RWPE1 (cell line): ENCODE measurements at regions not wholly inside any gene's neighbourhood (a gene's known extent, or its start where the extent isn't known, plus 50 kb on each side); places are given as distances from the start of the nearest gene placed in this dataset.
"Not testable (repeated sequence)": the region's sequence is repeated elsewhere in the genome, so short reads cannot be mapped to it uniquely, and the experiment has no call there.

Experiments
- CTCF ChIA-PET: fragments of 350-600 bp; sonication (Branson Sonifier 250); formaldehyde crosslinking; extraction: SDS; loops from one replicate; lab custom pipeline; 2021; lab: Yijun Ruan, JAX
- POLR2A ChIA-PET: fragments of 400-600 bp; formaldehyde crosslinking; extraction: SDS; loops from one replicate; lab custom pipeline; 2020; ENCODE audit warnings: antibody characterized with exemption; ENCODE audit not compliant: low non-redundant PET; lab: Yijun Ruan, JAX
- DNase-seq: peaks from one replicate; pipeline ENCODE4 v3.0.0; 2012; ENCODE audit warnings: low spot score
- H3K27ac ChIP-seq: fragments of 450-650 bp; 2 replicates; pipeline ENCODE4 v1.5.1; 2017
- TF ChIP-seq, protein P1 (sequence below): fragments of 450-650 bp; conservative IDR thresholded peaks from 2 replicates; pipeline ENCODE4 v1.5.1; 2017; ENCODE audit warnings: low read depth, mild to moderate bottlenecking

DNA sequence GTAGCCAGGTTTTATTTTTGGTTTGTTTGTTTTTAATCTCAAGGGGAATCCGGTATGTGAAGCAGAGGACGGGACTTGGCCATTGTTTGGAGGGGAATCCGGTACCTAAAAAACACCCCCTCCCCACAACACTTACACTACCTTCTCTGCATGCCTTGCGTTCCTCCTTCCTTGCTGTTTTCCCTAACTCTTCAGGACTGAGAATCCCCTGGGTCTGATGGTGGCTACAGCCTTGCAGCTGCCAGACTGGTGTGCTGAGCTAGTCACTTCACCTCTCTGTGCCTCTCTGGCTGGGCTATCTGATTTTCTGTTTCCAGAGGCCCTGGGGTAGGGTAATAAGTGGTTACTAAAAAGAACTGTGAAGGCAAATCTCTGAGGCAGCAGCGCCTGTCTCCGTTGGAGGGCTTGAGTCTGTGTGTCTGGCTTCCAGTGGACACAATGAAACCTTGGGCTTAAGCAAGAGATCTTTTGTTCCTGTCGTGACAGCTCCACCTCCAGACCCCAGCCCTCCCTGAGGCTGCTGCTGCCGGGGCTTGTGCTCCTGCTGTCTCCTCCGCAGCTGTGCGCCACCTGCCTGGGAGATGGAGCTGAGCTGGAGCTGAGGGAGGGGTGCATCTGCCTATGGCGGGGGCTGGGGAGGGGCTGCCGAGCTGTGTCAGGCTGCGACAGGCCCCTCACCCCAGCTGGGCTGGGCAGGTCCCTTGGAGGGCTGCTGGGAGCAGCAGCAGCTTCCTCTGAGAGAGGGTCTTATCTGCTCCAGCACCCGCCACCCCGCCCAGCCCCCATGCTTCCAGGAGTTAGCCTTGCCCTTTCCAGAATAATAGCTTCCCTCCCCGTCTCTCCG is 65.8 kb upstream of the CCDC167 start:
- ChIA-PET CTCF (interaction anchor here (0.6 to 1.5 kb wide), 11 partner anchors 14 to 198 kb away, joined by 3 to 10 read pairs (median 4); no protein-coding TSS in a partner anchor), POLR2A (no interaction called here)
- TF ChIP-seq, protein P1, sequence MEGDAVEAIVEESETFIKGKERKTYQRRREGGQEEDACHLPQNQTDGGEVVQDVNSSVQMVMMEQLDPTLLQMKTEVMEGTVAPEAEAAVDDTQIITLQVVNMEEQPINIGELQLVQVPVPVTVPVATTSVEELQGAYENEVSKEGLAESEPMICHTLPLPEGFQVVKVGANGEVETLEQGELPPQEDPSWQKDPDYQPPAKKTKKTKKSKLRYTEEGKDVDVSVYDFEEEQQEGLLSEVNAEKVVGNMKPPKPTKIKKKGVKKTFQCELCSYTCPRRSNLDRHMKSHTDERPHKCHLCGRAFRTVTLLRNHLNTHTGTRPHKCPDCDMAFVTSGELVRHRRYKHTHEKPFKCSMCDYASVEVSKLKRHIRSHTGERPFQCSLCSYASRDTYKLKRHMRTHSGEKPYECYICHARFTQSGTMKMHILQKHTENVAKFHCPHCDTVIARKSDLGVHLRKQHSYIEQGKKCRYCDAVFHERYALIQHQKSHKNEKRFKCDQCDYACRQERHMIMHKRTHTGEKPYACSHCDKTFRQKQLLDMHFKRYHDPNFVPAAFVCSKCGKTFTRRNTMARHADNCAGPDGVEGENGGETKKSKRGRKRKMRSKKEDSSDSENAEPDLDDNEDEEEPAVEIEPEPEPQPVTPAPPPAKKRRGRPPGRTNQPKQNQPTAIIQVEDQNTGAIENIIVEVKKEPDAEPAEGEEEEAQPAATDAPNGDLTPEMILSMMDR, result no peak
- no peak overlapping the region for H3K27ac ChIP-seq
- no peak for DNase-seq

DNA sequence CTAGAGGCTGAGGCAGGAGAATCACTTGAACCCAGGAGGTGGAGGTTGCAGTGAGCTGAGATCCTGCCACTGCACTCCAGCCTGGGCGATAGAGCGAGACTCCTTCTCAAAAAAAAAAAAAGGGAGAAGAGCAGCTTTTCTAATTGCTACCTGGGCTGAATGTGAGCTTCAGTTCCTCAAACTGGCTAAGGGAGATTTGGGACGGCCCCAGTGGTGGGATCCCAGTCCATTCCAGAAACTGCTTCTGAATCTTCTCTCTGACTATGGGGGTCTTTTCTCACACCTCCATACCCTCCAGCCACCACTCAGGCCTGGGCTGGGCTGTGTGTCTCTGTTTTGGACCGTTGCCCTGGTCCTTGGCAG is 63.2 kb upstream of the CCDC167 start:
- CTCF ChIA-PET, result interaction anchor here (0.6 kb wide), 1 partner anchor 93 kb away, joined by 3 read pairs; no protein-coding TSS in a partner anchor

GRCh38 chr6:37561361-37561760 is 61.7 kb upstream of the CCDC167 start:
- H3K27ac ChIP-seq, result no peak overlapping the region
- DNase-seq, result no peak
- POLR2A ChIA-PET, result interaction anchor here (0.7 kb wide), 1 partner anchor 431 kb away, joined by 3 read pairs; no protein-coding TSS in a partner anchor
- CTCF ChIA-PET, result interaction anchor here (0.6 kb wide), 1 partner anchor 63 kb away, joined by 4 read pairs; no protein-coding TSS in a partner anchor
- TF ChIP-seq, protein P1, result no peak

More for the DNA sequence above, 63.2 kb upstream of the CCDC167 start:
- DNase-seq, H3K27ac ChIP-seq, POLR2A ChIA-PET: not testable (repeated sequence)

DNA sequence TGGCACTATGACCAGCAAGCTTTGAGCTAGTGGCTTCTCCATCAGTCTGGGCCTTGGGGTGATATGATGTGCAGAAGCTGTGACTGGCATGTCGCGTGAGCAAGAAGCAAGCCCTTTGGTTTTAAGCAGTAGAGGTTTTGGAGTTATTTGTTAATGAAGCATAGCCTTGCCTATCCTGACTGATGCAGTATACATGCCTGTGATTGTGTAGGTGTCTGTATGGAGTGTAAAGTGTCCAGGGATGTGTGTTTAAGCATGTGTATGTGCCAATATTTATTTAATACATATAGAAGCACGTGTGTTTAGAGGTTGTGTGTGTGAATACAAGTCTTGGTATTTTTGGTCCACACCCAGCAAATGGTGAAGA is 61.0 kb upstream of the CCDC167 start:
- TF ChIP-seq, protein P1, result no peak
- ChIA-PET POLR2A (interaction anchor here (0.7 kb wide), 1 partner anchor 431 kb away, joined by 3 read pairs; no protein-coding TSS in a partner anchor), CTCF (interaction anchor here (0.7 kb wide), 1 partner anchor 8 kb away, joined by 3 read pairs; no protein-coding TSS in a partner anchor)
- no peak for DNase-seq
- H3K27ac ChIP-seq, result no peak overlapping the region

DNA sequence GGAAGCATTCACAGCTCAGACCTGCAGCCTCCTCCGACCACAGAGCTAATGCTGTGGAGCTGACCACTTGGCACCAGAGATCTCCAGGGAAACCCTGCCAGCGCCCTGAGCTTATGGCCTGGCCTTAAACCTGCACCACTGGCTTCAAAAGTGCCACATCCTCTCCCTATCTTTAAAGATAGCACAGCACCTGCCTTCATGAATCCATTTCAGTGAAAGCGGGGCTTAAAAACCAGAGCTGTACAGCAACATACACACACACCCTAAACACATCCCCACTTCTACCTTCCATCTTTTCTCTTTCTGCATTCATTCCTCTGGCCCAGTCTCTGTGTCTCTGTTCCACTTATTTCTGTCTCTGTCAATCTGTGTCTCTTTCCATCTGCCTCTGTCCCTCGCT is 59.8 kb upstream of the CCDC167 start:
- TF ChIP-seq, protein P1, result no peak
- DNase-seq, result no peak
- H3K27ac ChIP-seq, result no peak overlapping the region
- POLR2A ChIA-PET, result no interaction called here
- CTCF ChIA-PET, result interaction anchor here (0.6 kb wide), 1 partner anchor 21 kb away, joined by 3 read pairs; no protein-coding TSS in a partner anchor

GRCh38 chr6:37559050-37559449 is 59.4 kb upstream of the CCDC167 start:
- CTCF ChIA-PET, result interaction anchor here (0.7 to 1.2 kb wide), 2 partner anchors 133 to 413 kb away, joined by 3 to 5 read pairs; no protein-coding TSS in a partner anchor
- DNase-seq, result no peak
- POLR2A ChIA-PET, result no interaction called here
- TF ChIP-seq, protein P1, result no peak
- H3K27ac ChIP-seq, result no peak overlapping the region
